GM12873 (cell line): ENCODE measurements at regions not wholly inside any gene's neighbourhood (a gene's known extent, or its start where the extent isn't known, plus 50 kb on each side); places are given as distances from the start of the nearest gene placed in this dataset.

ENCODE experiments used
- TF ChIP-seq, protein P1 (sequence below): IDR thresholded peaks from 2 replicates; pipeline ENCODE4 v1.5.1; 2012; ENCODE audit warnings: low read depth, mild to moderate bottlenecking, moderate library complexity, low read length, control low read depth; ENCODE audit not compliant: insufficient read depth; ENCODE audit errors: missing control alignments

GRCh38 chr5:117463881-117464570, 889.4 kb upstream of the SEMA6A start:
- TF ChIP-seq, protein P1, sequence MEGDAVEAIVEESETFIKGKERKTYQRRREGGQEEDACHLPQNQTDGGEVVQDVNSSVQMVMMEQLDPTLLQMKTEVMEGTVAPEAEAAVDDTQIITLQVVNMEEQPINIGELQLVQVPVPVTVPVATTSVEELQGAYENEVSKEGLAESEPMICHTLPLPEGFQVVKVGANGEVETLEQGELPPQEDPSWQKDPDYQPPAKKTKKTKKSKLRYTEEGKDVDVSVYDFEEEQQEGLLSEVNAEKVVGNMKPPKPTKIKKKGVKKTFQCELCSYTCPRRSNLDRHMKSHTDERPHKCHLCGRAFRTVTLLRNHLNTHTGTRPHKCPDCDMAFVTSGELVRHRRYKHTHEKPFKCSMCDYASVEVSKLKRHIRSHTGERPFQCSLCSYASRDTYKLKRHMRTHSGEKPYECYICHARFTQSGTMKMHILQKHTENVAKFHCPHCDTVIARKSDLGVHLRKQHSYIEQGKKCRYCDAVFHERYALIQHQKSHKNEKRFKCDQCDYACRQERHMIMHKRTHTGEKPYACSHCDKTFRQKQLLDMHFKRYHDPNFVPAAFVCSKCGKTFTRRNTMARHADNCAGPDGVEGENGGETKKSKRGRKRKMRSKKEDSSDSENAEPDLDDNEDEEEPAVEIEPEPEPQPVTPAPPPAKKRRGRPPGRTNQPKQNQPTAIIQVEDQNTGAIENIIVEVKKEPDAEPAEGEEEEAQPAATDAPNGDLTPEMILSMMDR, result no peak

- TF ChIP-seq, protein P1, result no peak
These were observed 887.3 kb upstream of the SEMA6A start for GRCh38 chr5:117461966-117462365.

GRCh38 chr5:117461403-117461802, 886.8 kb upstream of the SEMA6A start:
- TF ChIP-seq, protein P1, result no peak

GRCh38 chr5:117457656-117458055, 883.0 kb upstream of the SEMA6A start:
- TF ChIP-seq, protein P1, result no peak

DNA sequence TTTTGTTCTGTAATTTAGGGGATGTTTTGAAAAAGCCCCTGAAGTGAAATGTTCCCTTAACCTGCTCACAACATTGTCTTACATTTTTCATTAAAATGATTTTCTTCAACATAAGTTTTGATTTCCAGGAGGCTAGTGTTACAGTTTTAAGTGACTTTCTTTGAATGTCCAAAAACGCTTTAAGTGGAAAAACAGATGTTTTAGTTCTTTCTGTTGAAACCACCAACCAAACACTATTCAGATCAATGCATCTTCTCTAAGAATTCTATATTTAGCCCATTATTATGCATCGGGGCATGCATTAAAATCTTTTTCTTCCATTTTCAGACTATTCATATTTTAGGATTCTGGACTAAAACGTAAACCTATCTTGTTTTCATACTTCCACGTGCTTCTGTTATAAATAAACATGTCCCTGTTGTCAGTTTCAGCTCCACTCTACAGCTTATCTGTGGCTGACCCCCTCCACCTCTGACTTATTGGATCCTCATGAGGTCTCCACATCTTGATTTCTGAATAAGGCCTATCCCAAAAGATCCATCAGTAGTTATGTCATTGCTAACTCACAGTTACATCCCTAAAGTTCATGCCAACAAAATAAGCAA, 882.3 kb upstream of the SEMA6A start:
- TF ChIP-seq, protein P1, result no peak

- TF ChIP-seq, protein P1, result peak; percentile 40
These were observed 880.9 kb upstream of the SEMA6A start for GRCh38 chr5:117455236-117456233.
